C4-2B (cell line): ENCODE measurements at regions not wholly inside any gene's neighbourhood (a gene's known extent, or its start where the extent isn't known, plus 50 kb on each side); places are given as distances from the start of the nearest gene placed in this dataset.

Experiments used
- CTCF ChIP-seq: fragments of 450-650 bp; conservative IDR thresholded peaks from 2 replicates; pipeline ENCODE4 v1.5.1; 2017; ENCODE audit warnings: mild to moderate bottlenecking
- ZFX ChIP-seq: fragments of 450-650 bp; IDR thresholded peaks from 2 replicates; pipeline ENCODE4 v1.6.1; 2017

- TF ChIP-seq CTCF (no peak), ZFX (no peak)
Observed at GRCh38 chr1:104953555-104953954, 1203.9 kb downstream of the AMY1C start.
